Mesenchymal stem cell (in vitro differentiated cells and primary cell): ENCODE measurements at regions not wholly inside any gene's neighbourhood (a gene's known extent, or its start where the extent isn't known, plus 50 kb on each side); places are given as distances from the start of the nearest gene placed in this dataset.

ENCODE experiments used
- DNase-seq: peaks from one replicate; pipeline ENCODE4 v3.0.0-alpha.2; 2013
- H2AFZ ChIP-seq: one replicate; pipeline ENCODE4 v1.6.1; 2013; ENCODE audit warnings: low read depth, mild to moderate bottlenecking, control low read depth, inconsistent platforms, low read length, moderate library complexity
- H2AK5ac ChIP-seq: 2 replicates; pipeline ENCODE4 v1.6.1; 2013; ENCODE audit warnings: low read length, moderate library complexity, mild to moderate bottlenecking, inconsistent platforms; ENCODE audit not compliant: severe bottlenecking
- H2BK120ac ChIP-seq: one replicate; pipeline ENCODE4 v1.6.1; 2013; ENCODE audit warnings: low read depth, mild to moderate bottlenecking, inconsistent platforms, low read length, moderate library complexity
- H2BK12ac ChIP-seq, 2 experiments: one replicate each; pipeline ENCODE4 v1.6.1; 2013; ENCODE audit warnings: inconsistent platforms in 2 of 2, low read length in 2 of 2, mild to moderate bottlenecking in 2 of 2, moderate library complexity in 2 of 2, control low read depth in 1 of 2
- H2BK15ac ChIP-seq: one replicate; pipeline ENCODE4 v1.6.1; 2013; ENCODE audit warnings: mild to moderate bottlenecking, low read depth, inconsistent platforms; ENCODE audit not compliant: poor library complexity, severe bottlenecking
- H2BK5ac ChIP-seq: 2 replicates; pipeline ENCODE4 v1.6.1; 2013; ENCODE audit warnings: low read depth, mild to moderate bottlenecking, low read length, control low read depth, inconsistent platforms; ENCODE audit not compliant: poor library complexity, severe bottlenecking
- H3K14ac ChIP-seq, 2 experiments: one replicate each; pipeline ENCODE4 v1.6.1; 2013; ENCODE audit warnings: inconsistent platforms in 2 of 2, low read length in 2 of 2, control low read depth in 1 of 2, mild to moderate bottlenecking in 1 of 2, moderate library complexity in 1 of 2
- H3K18ac ChIP-seq, 2 experiments: one replicate each; pipeline ENCODE4 v1.6.1; 2013; ENCODE audit warnings: inconsistent platforms in 2 of 2, low read length in 2 of 2, control low read depth in 1 of 2, low read depth in 1 of 2, mild to moderate bottlenecking in 1 of 2
- H3K23ac ChIP-seq, 2 experiments: one replicate each; pipeline ENCODE4 v1.6.1; 2013; ENCODE audit warnings: inconsistent platforms in 2 of 2, low read length in 2 of 2, mild to moderate bottlenecking in 2 of 2, moderate library complexity in 2 of 2, control low read depth in 1 of 2
- H3K27ac ChIP-seq: 2 replicates; pipeline ENCODE4 v1.5.1; 2013; ENCODE audit warnings: mild to moderate bottlenecking, moderate library complexity, low read length, control low read depth, inconsistent platforms; ENCODE audit not compliant: poor library complexity, severe bottlenecking
- H3K27me3 ChIP-seq, 2 experiments: 2 replicates each; pipeline versions ENCODE4 v1.6.1 to v1.7.0; 2013; ENCODE audit warnings: low read length in 2 of 2, mild to moderate bottlenecking in 2 of 2, moderate library complexity in 2 of 2, control low read depth in 1 of 2, inconsistent platforms in 1 of 2; ENCODE audit not compliant: control insufficient read depth in 1 of 2, insufficient read depth in 1 of 2
- H3K36me3 ChIP-seq, 2 experiments: 2 replicates each; pipeline versions ENCODE4 v1.6.1 to v1.7.0; 2013; ENCODE audit warnings: low read length in 2 of 2, control low read depth in 1 of 2, inconsistent platforms in 1 of 2, low read depth in 1 of 2, mild to moderate bottlenecking in 1 of 2; ENCODE audit not compliant: insufficient read depth in 2 of 2, control insufficient read depth in 1 of 2
- H3K4ac ChIP-seq, 2 experiments: one replicate each; pipeline ENCODE4 v1.6.1; 2013; ENCODE audit warnings: inconsistent platforms in 2 of 2, low read length in 2 of 2, mild to moderate bottlenecking in 2 of 2, moderate library complexity in 2 of 2, control low read depth in 1 of 2, low read depth in 1 of 2
- H3K4me1 ChIP-seq: 2 replicates; pipeline ENCODE4 v1.6.1; 2013; ENCODE audit warnings: low read depth, low read length, control low read depth; ENCODE audit not compliant: control insufficient read depth, insufficient read depth
- H3K4me2 ChIP-seq: 2 replicates; pipeline ENCODE4 v1.6.1; 2013; ENCODE audit warnings: low read length, mild to moderate bottlenecking, inconsistent platforms; ENCODE audit not compliant: poor library complexity, severe bottlenecking
- H3K4me3 ChIP-seq, 2 experiments: 2 replicates each; pipeline versions ENCODE4 v1.5.1 to v1.7.0; 2013; ENCODE audit warnings: low read length in 2 of 2, mild to moderate bottlenecking in 2 of 2, control low read depth in 1 of 2, low read depth in 1 of 2; ENCODE audit not compliant: insufficient read depth in 1 of 2
- H3K79me1 ChIP-seq: replicated peaks from 2 replicates; pipeline ENCODE4 v1.6.1; 2013; ENCODE audit warnings: mild to moderate bottlenecking, control low read depth, low read length, inconsistent platforms; ENCODE audit not compliant: poor library complexity, severe bottlenecking
- H3K9ac ChIP-seq: 2 replicates; pipeline ENCODE4 v1.7.0; 2013; ENCODE audit warnings: mild to moderate bottlenecking, low read length, moderate library complexity
- H3K9me3 ChIP-seq: 2 replicates; pipeline ENCODE4 v1.7.0; 2013; ENCODE audit warnings: mild to moderate bottlenecking, low read length; ENCODE audit not compliant: control insufficient read depth
- H4K8ac ChIP-seq: one replicate; pipeline ENCODE4 v1.6.1; 2013; ENCODE audit warnings: inconsistent platforms, mild to moderate bottlenecking, low read length, moderate library complexity
- H4K91ac ChIP-seq: one replicate; pipeline ENCODE4 v1.6.1; 2013; ENCODE audit warnings: mild to moderate bottlenecking, low read length, inconsistent platforms
- WGBS: methylation state at CpG from one replicate; pipeline ENCODE4 v1.1.7; 2013; ENCODE audit warnings: mixed read lengths; 5-methylcytosine and 5-hydroxymethylcytosine counted together

GRCh38 chr21:35303085-35303484 is 254.0 kb upstream of the RUNX1 start:
- H3K4me1 ChIP-seq: no peaks in the 10 kb centered on the region
- no peak overlapping the region for H3K4me2 ChIP-seq
- no peaks in the 10 kb centered on the region for H3K79me1 ChIP-seq
- H3K18ac ChIP-seq: peak overlapping the region in 1 of 2 experiments; percentile 21
- H2AFZ ChIP-seq: no peak overlapping the region
- no peak overlapping the region for H2BK12ac ChIP-seq
- 14% methylated on average over 1 of the region's 1 CpG for WGBS
- no peak overlapping the region for H3K27ac ChIP-seq
- H3K23ac ChIP-seq: no peak overlapping the region
- H2BK5ac ChIP-seq: no peak overlapping the region
- H3K4me3 ChIP-seq: no peak overlapping the region
- H2BK15ac ChIP-seq: no peak overlapping the region
- H3K14ac ChIP-seq: no peak overlapping the region
- peaks cover 10% of the 10 kb centered on the region for H3K9me3 ChIP-seq
- no peaks in the 10 kb centered on the region for H3K36me3 ChIP-seq
- peak; percentile 48 for DNase-seq
- no peak overlapping the region for H3K9ac ChIP-seq
- H2AK5ac ChIP-seq: no peak overlapping the region
- H4K8ac ChIP-seq: no peak overlapping the region
- H3K4ac ChIP-seq: no peak overlapping the region
- no peak overlapping the region for H4K91ac ChIP-seq
- H2BK120ac ChIP-seq: no peak overlapping the region
- H3K27me3 ChIP-seq: peaks cover 0 to 4% of the 10 kb centered on the region in 2 experiments

DNA sequence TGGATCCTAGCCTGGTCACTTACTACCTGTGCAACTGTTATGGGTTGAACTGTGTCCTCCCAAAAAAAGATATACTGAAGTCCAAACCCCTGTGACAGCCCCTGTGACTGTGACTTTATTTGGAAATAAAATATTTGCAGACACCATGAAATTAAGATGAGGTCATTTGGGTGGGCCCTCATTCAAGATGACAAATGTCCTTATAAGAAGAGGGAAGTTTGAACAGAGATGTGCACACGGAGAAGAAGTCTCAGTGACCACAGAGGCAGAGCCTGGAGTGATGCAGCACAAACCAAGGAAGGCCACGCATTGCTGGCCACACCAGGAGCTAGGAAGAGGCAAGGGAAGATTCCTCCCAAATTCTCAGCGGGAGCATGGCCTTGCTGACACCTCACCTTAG is 249.7 kb upstream of the RUNX1 start:
- Histone ChIP-seq H3K4me1 (no peaks in the 10 kb centered on the region), H3K36me3 (no peaks in the 10 kb centered on the region), H2AFZ (no peak overlapping the region), H3K18ac (no peak overlapping the region), H3K9ac (no peak overlapping the region), H3K9me3 (peaks cover 5% of the 10 kb centered on the region), H2BK120ac (no peak overlapping the region), H2BK12ac (no peak overlapping the region), H3K27me3 (no peaks in the 10 kb centered on the region), H3K4ac (no peak overlapping the region), H3K4me3 (no peak overlapping the region), H3K14ac (no peak overlapping the region), H4K91ac (no peak overlapping the region), H2AK5ac (no peak overlapping the region), H3K79me1 (no peaks in the 10 kb centered on the region), H3K23ac (no peak overlapping the region), H2BK15ac (no peak overlapping the region), H2BK5ac (no peak overlapping the region), H4K8ac (no peak overlapping the region), H3K4me2 (no peak overlapping the region), H3K27ac (no peak overlapping the region)
- whole genome bisulfite sequencing: 88% methylated on average over 2 of the region's 3 CpGs
- DNase-seq: no peak

- Histone ChIP-seq H4K91ac (no peak overlapping the region), H3K9me3 (no peaks in the 10 kb centered on the region), H3K27ac (no peak overlapping the region), H2AFZ (no peak overlapping the region), H3K4me1 (no peaks in the 10 kb centered on the region), H2BK5ac (no peak overlapping the region), H3K14ac (no peak overlapping the region), H3K9ac (no peak overlapping the region), H3K36me3 (no peaks in the 10 kb centered on the region), H4K8ac (no peak overlapping the region), H3K4me2 (no peak overlapping the region), H3K23ac (no peak overlapping the region), H3K4me3 (no peak overlapping the region), H3K79me1 (no peaks in the 10 kb centered on the region), H3K4ac (no peak overlapping the region), H2BK12ac (peak overlapping the region in 1 of 2 experiments; percentile 82), H3K27me3 (no peaks in the 10 kb centered on the region), H3K18ac (no peak overlapping the region), H2AK5ac (no peak overlapping the region), H2BK15ac (no peak overlapping the region), H2BK120ac (no peak overlapping the region)
- no peak for DNase-seq
- WGBS: 97% methylated on average over 3 of the region's 4 CpGs
Measured at GRCh38 chr21:35297665-35298064, 248.6 kb upstream of the RUNX1 start.

DNA sequence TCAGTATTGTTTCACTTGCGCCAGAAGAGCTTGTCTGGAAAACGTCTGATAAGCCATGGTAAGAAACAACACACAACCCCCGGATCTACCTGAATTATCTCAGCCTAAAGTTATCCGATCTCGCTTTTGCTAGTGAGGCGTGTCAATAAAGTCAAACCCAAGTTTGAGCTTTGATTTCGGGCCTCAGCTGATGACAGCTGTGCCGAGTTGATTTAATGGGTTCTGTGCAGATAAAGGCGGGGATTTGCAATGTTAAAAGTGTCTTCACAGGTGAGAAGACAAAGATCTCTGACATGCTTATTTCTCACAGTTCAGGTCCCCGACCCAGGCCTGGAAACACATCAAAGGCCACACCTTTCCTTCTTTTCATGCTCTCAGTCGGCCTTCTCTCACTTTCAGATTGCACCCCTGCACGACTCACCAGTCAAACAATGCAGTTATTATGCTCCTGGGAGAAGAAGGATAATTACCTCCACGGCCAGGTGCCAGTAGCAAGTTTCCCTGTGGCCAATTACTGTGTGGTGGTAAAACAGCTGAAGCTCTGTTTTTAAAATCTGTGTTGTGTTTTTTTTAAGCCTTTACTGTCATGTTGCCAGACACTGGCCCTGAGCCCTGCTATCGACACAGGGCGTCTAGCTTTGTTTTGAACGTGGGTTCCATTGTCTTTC is 245.3 kb upstream of the RUNX1 start:
- H2AFZ ChIP-seq: no peak overlapping the region
- no peak overlapping the region for H4K8ac ChIP-seq
- no peak overlapping the region for H3K27ac ChIP-seq
- peak overlapping the region in 1 of 2 experiments; percentile 10 for H3K23ac ChIP-seq
- peak overlapping the region; percentile 24 for H2BK120ac ChIP-seq
- no peaks in the 10 kb centered on the region for H3K36me3 ChIP-seq
- no peak overlapping the region for H3K4me3 ChIP-seq
- no peaks in the 10 kb centered on the region for H3K79me1 ChIP-seq
- no peak overlapping the region for H2BK12ac ChIP-seq
- no peak for DNase-seq
- no peak overlapping the region for H3K18ac ChIP-seq
- peaks cover 2% of the 10 kb centered on the region for H3K4me1 ChIP-seq
- H3K4me2 ChIP-seq: no peak overlapping the region
- no peak overlapping the region for H2AK5ac ChIP-seq
- H3K4ac ChIP-seq: no peak overlapping the region
- no peak overlapping the region for H4K91ac ChIP-seq
- no peak overlapping the region for H2BK5ac ChIP-seq
- 79% methylated on average over 15 of the region's 16 CpGs for WGBS
- H3K27me3 ChIP-seq: no peaks in the 10 kb centered on the region
- H2BK15ac ChIP-seq: no peak overlapping the region
- no peaks in the 10 kb centered on the region for H3K9me3 ChIP-seq
- H3K14ac ChIP-seq: no peak overlapping the region
- no peak overlapping the region for H3K9ac ChIP-seq
